ENCODE measurements at regions not wholly inside any gene's neighbourhood (a gene's known extent, or its start where the extent isn't known, plus 50 kb on each side); places are given as distances from the start of the nearest gene placed in this dataset.

DNA sequence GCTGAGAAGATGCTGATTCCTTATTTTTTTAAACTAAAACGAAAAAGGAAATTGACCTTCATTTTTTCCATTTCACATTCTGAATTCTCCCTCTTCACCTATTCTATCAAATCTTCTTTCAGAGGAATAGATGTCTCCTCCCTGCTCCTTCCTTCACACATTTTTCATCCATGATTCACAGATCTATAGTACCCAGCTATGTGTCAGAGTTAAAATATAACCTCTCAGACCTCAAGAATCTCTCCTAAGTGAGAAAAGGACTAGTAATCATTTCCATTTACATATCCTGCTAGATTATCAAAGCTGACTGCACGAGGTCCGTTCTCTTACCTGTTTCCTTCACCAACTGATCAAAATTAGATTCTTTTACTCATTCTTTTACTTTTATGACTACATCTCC lies 1297.6 kb upstream of the ALCAM start:
- Histone ChIP-seq H3K27ac (ENCODE audit: low read length) (no peak overlapping the region), H2AFZ (ENCODE audit: low read depth, low read length) (no peak overlapping the region), H3K9me2 (ENCODE audit: insufficient read depth, low read length) (no peaks in the 10 kb centered on the region), H3K4me3 (ENCODE audit: low read length) (no peak overlapping the region), H3K27me3 (ENCODE audit: insufficient read depth, low read depth, low read length) (no peaks in the 10 kb centered on the region), H3K79me2 (replicated peaks; ENCODE audit: insufficient read depth, low read length) (no peaks in the 10 kb centered on the region), H3F3A (ENCODE audit: insufficient read depth, low read length, poor library complexity, severe bottlenecking) (no peaks in the 10 kb centered on the region), H4K20me1 (ENCODE audit: insufficient read depth) (no peaks in the 10 kb centered on the region), H3K9me3 (ENCODE audit: low read length) (no peaks in the 10 kb centered on the region), H3K4me2 (ENCODE audit: low read length) (no peak overlapping the region), H3K9ac (ENCODE audit: low read length) (no peak overlapping the region), H3K36me3 (ENCODE audit: insufficient read depth, low read length) (no peaks in the 10 kb centered on the region)
- TF ChIP-seq RAD21 (conservative IDR thresholded peaks at IDR 0.05) (no peak), TAF1 (IDR thresholded peaks at IDR 0.05; ENCODE audit: low read depth) (no peak), MXI1 (conservative IDR thresholded peaks at IDR 0.05; ENCODE audit: poor library complexity, severe bottlenecking) (no peak), EP300 (conservative IDR thresholded peaks at IDR 0.05; ENCODE audit: poor library complexity, severe bottlenecking) (no peak), SMC3 (conservative IDR thresholded peaks at IDR 0.05; ENCODE audit: poor library complexity) (no peak), EZH2 (IDR thresholded peaks at IDR 0.05; ENCODE audit: borderline replicate concordance, insufficient read depth, low read length, poor library complexity, severe bottlenecking) (no peak), POLR2AphosphoS5 (IDR thresholded peaks at IDR 0.05) (no peak)
- TF ChIP-seq, protein P1, sequence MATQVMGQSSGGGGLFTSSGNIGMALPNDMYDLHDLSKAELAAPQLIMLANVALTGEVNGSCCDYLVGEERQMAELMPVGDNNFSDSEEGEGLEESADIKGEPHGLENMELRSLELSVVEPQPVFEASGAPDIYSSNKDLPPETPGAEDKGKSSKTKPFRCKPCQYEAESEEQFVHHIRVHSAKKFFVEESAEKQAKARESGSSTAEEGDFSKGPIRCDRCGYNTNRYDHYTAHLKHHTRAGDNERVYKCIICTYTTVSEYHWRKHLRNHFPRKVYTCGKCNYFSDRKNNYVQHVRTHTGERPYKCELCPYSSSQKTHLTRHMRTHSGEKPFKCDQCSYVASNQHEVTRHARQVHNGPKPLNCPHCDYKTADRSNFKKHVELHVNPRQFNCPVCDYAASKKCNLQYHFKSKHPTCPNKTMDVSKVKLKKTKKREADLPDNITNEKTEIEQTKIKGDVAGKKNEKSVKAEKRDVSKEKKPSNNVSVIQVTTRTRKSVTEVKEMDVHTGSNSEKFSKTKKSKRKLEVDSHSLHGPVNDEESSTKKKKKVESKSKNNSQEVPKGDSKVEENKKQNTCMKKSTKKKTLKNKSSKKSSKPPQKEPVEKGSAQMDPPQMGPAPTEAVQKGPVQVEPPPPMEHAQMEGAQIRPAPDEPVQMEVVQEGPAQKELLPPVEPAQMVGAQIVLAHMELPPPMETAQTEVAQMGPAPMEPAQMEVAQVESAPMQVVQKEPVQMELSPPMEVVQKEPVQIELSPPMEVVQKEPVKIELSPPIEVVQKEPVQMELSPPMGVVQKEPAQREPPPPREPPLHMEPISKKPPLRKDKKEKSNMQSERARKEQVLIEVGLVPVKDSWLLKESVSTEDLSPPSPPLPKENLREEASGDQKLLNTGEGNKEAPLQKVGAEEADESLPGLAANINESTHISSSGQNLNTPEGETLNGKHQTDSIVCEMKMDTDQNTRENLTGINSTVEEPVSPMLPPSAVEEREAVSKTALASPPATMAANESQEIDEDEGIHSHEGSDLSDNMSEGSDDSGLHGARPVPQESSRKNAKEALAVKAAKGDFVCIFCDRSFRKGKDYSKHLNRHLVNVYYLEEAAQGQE (IDR thresholded peaks at IDR 0.05; ENCODE audit: borderline replicate concordance): no peak
- TF ChIP-seq, protein P2, sequence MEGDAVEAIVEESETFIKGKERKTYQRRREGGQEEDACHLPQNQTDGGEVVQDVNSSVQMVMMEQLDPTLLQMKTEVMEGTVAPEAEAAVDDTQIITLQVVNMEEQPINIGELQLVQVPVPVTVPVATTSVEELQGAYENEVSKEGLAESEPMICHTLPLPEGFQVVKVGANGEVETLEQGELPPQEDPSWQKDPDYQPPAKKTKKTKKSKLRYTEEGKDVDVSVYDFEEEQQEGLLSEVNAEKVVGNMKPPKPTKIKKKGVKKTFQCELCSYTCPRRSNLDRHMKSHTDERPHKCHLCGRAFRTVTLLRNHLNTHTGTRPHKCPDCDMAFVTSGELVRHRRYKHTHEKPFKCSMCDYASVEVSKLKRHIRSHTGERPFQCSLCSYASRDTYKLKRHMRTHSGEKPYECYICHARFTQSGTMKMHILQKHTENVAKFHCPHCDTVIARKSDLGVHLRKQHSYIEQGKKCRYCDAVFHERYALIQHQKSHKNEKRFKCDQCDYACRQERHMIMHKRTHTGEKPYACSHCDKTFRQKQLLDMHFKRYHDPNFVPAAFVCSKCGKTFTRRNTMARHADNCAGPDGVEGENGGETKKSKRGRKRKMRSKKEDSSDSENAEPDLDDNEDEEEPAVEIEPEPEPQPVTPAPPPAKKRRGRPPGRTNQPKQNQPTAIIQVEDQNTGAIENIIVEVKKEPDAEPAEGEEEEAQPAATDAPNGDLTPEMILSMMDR (IDR thresholded peaks at IDR 0.05; ENCODE audit: poor library complexity, severe bottlenecking): no peak

DNA sequence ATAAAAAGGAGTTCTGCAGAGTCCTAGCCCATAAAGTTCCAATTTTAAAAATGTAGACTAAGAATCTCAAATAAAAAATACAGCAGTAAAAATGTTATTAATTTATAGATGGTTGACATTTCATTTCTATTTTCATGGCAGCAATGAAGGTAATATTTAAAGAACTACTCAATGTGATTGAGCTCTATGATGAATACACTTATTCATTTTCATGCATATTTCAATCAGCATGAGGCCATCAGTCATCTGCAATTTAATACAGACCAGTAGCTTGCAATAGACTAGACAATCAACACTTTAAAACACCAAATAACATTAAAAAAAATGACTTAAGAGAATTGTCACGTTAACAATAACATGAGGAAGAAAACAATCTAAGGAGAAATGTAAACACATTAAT lies 1295.8 kb upstream of the ALCAM start:
- H3F3A ChIP-seq (ENCODE audit: insufficient read depth, low read length, poor library complexity, severe bottlenecking): no peaks in the 10 kb centered on the region
- TF ChIP-seq, protein P1 (IDR thresholded peaks at IDR 0.05; ENCODE audit: borderline replicate concordance): no peak
- TF ChIP-seq EP300 (conservative IDR thresholded peaks at IDR 0.05; ENCODE audit: poor library complexity, severe bottlenecking): peak; percentile 80

More for the DNA sequence above, 1295.8 kb upstream of the ALCAM start:
- Histone ChIP-seq H2AFZ (ENCODE audit: low read depth, low read length) (no peak overlapping the region), H3K36me3 (ENCODE audit: insufficient read depth, low read length) (no peaks in the 10 kb centered on the region), H3K4me2 (ENCODE audit: low read length) (no peak overlapping the region), H3K79me2 (replicated peaks; ENCODE audit: insufficient read depth, low read length) (no peaks in the 10 kb centered on the region), H3K9me2 (ENCODE audit: insufficient read depth, low read length) (no peaks in the 10 kb centered on the region), H3K27me3 (ENCODE audit: insufficient read depth, low read depth, low read length) (no peaks in the 10 kb centered on the region), H3K9me3 (ENCODE audit: low read length) (no peaks in the 10 kb centered on the region), H3K27ac (ENCODE audit: low read length) (no peak overlapping the region), H3K4me3 (ENCODE audit: low read length) (no peak overlapping the region), H4K20me1 (ENCODE audit: insufficient read depth) (no peaks in the 10 kb centered on the region), H3K9ac (ENCODE audit: low read length) (no peak overlapping the region)
